ENCODE measurements at regions not wholly inside any gene's neighbourhood (a gene's known extent, or its start where the extent isn't known, plus 50 kb on each side); places are given as distances from the start of the nearest gene placed in this dataset.
A peak's percentile ranks its signal among the peaks of the same experiment; 100 is the strongest.
"Not testable (repeated sequence)": the region's sequence is repeated elsewhere in the genome, so short reads cannot be mapped to it uniquely, and the experiment has no call there.

GRCh38 chr7:156353352-156353751 is 287.2 kb upstream of the RNF32 start:
- no peaks in the 10 kb centered on the region for H3K36me3 ChIP-seq
- H3K4me1 ChIP-seq: no peaks in the 10 kb centered on the region
- no peaks in the 10 kb centered on the region for H3K9me3 ChIP-seq (replicated peaks)
- H3K27ac ChIP-seq: no peak overlapping the region
- no peak for DNase-seq
- H3K4me3 ChIP-seq: no peak overlapping the region
- H3K27me3 ChIP-seq: peaks cover 19% of the 10 kb centered on the region

DNA sequence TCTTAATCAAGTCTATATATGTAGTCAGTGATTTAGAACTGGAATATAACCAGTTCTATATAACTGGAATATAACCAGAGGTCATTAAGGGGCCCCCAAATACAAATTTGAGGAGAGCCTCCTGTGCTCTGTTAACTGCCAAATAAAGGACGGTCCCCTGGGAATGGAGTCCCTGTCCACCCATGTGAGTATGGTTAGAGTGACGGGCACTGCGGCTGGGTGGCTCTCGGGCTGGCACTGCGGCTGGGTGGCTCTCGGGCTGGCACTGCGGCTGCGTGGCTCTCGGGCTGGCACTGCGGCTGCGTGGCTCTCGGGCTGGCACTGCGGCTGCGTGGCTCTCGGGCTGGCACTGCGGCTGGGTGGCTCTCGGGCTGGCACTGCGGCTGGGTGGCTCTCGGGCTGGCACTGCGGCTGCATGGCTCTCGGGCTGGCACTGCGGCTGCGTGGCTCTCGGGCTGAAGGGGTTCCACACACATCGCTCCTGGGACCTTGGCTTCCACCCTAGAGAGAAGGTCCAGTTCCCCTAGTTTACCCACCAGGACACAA is 292.8 kb upstream of the RNF32 start:
- not testable (repeated sequence) for H3K4me1 ChIP-seq; H3K27ac ChIP-seq; H3K27me3 ChIP-seq; H3K36me3 ChIP-seq; H3K9me3 ChIP-seq (replicated peaks); H3K4me3 ChIP-seq; DNase-seq

DNA sequence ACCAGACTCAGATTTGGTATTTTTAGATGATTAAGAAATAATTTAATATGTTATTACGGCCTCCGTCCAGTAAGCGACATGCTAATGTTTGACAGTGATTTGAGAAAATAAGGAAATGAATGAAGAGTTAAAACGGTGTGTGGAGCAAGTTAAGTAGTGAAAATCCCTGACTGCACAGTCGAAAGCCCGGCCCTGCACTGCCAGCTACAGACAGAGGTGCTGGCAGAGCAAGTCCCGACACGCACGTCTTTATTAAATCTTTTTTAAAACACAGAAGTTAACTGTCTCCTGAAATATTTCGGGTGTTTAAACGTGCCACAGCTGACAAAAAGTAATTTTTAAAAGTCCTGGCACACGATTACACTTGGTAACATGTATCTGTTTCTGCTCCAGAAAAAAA is 293.4 kb upstream of the RNF32 start:
- DNase-seq: no peak
- Histone ChIP-seq H3K4me3 (no peak overlapping the region), H3K4me1 (no peaks in the 10 kb centered on the region), H3K27me3 (peaks cover 2% of the 10 kb centered on the region; the same call in 1 of the 2 replicates), H3K9me3 (replicated peaks) (no peaks in the 10 kb centered on the region), H3K36me3 (no peaks in the 10 kb centered on the region), H3K27ac (no peak overlapping the region)

- H3K4me1 ChIP-seq: no peaks in the 10 kb centered on the region
- no peaks in the 10 kb centered on the region for H3K9me3 ChIP-seq (replicated peaks)
- DNase-seq: no peak
- no peaks in the 10 kb centered on the region for H3K36me3 ChIP-seq
- H3K4me3 ChIP-seq: no peak overlapping the region
- peaks cover 18% of the 10 kb centered on the region for H3K27me3 ChIP-seq
- H3K27ac ChIP-seq: no peak overlapping the region
Observed at GRCh38 chr7:156344595-156344994, 296.0 kb upstream of the RNF32 start.

GRCh38 chr7:156334636-156335035 is 305.9 kb upstream of the RNF32 start:
- H3K4me3 ChIP-seq: no peak overlapping the region
- no peak for DNase-seq
- no peaks in the 10 kb centered on the region for H3K4me1 ChIP-seq
- no peaks in the 10 kb centered on the region for H3K9me3 ChIP-seq (replicated peaks)
- no peaks in the 10 kb centered on the region for H3K36me3 ChIP-seq
- peaks cover 6% of the 10 kb centered on the region for H3K27me3 ChIP-seq
- no peak overlapping the region for H3K27ac ChIP-seq

DNA sequence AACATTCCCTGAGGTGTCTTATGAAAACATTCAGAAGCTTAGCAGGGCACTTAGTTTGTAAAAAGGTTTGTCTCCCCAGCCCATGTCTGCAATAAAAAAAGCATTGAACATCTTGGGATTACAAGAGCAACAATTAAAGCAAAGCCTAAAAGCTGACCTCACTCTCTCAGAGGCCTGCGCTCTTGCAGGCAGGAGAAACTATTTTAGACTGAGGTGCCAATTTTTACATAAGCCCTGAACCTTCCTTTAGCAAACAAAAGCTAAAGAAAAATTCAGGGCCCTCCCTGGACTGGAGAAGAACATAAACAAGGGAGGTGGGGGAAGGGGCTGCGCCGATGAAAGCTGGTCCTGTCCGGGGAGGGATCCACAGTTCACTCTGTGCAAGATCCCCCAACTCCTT is 312.7 kb upstream of the RNF32 start:
- H3K4me1 ChIP-seq: no peaks in the 10 kb centered on the region

DNA sequence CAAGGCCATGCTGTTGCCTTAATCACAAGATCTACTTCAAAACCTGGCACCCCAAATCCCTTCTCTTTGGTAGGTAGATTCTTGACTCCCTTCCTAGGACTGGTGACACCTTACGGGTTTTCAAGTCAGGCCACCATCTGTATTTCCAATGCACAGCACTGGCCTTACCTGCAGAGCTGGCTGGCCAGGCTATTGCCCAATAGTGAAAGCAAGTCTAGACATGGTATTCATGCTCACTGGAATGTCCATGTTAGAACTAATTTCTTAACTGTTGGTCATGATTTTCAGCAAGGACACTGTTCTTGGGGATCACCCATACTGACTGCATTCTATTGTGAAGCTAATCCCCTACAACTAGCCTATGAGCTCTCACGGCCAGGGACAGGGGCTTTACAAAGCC is 313.1 kb upstream of the RNF32 start:
- H3K4me3 ChIP-seq: no peak overlapping the region
- H3K9me3 ChIP-seq (replicated peaks): no peaks in the 10 kb centered on the region
- DNase-seq: no peak
- no peaks in the 10 kb centered on the region for H3K4me1 ChIP-seq
- H3K27me3 ChIP-seq: peaks cover 8% of the 10 kb centered on the region
- no peak overlapping the region for H3K27ac ChIP-seq
- H3K36me3 ChIP-seq: no peaks in the 10 kb centered on the region

More for the DNA sequence above, 312.7 kb upstream of the RNF32 start:
- H3K27ac ChIP-seq: no peak overlapping the region
- DNase-seq: no peak
- peaks cover 8% of the 10 kb centered on the region for H3K27me3 ChIP-seq
- no peak overlapping the region for H3K4me3 ChIP-seq
- H3K9me3 ChIP-seq (replicated peaks): no peaks in the 10 kb centered on the region
- H3K36me3 ChIP-seq: no peaks in the 10 kb centered on the region

GRCh38 chr7:156324201-156324600 is 316.4 kb upstream of the RNF32 start:
- H3K4me3 ChIP-seq: no peak overlapping the region
- no peaks in the 10 kb centered on the region for H3K9me3 ChIP-seq (replicated peaks)
- peaks cover 8% of the 10 kb centered on the region for H3K27me3 ChIP-seq
- H3K4me1 ChIP-seq: no peaks in the 10 kb centered on the region
- no peak overlapping the region for H3K27ac ChIP-seq
- no peaks in the 10 kb centered on the region for H3K36me3 ChIP-seq
- no peak for DNase-seq

DNA sequence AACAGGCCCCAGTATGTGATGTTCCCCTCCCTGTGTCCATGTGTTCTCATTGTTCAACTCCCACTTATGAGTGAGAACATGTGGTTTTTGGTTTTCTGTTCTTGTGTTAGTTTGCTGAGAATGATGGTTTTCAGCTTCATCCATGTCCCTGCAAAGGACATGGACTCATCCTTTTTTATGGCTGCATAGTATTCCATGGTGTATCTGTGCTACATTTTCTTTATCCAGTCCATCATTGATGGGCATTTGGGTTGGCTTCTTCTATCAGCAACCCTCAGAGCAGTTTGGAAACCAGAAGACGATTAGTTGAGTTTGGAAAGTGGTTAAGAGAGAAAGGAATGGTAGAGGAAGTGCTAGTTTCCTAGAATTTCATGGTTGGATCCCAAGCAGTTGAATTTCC is 319.1 kb upstream of the RNF32 start:
- H3K36me3 ChIP-seq, H3K4me3 ChIP-seq: not testable (repeated sequence)

GRCh38 chr7:156318926-156319325 is 321.6 kb upstream of the RNF32 start:
- Histone ChIP-seq H3K4me1 (no peaks in the 10 kb centered on the region), H3K27ac (no peak overlapping the region), H3K4me3 (no peak overlapping the region), H3K27me3 (no peaks in the 10 kb centered on the region; the same call in 1 of the 2 replicates), H3K36me3 (no peaks in the 10 kb centered on the region), H3K9me3 (replicated peaks) (no peaks in the 10 kb centered on the region; the same call in 1 of the 2 replicates)
- no peak for DNase-seq

More for the DNA sequence above, 319.1 kb upstream of the RNF32 start:
- not testable (repeated sequence) for DNase-seq; H3K9me3 ChIP-seq (replicated peaks); H3K27me3 ChIP-seq; H3K4me1 ChIP-seq; H3K27ac ChIP-seq

- Histone ChIP-seq H3K27me3 (no peaks in the 10 kb centered on the region; the same call in 1 of the 2 replicates), H3K4me1 (no peaks in the 10 kb centered on the region), H3K27ac (no peak overlapping the region), H3K4me3 (no peak overlapping the region), H3K36me3 (no peaks in the 10 kb centered on the region), H3K9me3 (replicated peaks) (no peaks in the 10 kb centered on the region; the same call in 1 of the 2 replicates)
- no peak for DNase-seq
Observed at GRCh38 chr7:156318426-156318825, 322.1 kb upstream of the RNF32 start.

DNA sequence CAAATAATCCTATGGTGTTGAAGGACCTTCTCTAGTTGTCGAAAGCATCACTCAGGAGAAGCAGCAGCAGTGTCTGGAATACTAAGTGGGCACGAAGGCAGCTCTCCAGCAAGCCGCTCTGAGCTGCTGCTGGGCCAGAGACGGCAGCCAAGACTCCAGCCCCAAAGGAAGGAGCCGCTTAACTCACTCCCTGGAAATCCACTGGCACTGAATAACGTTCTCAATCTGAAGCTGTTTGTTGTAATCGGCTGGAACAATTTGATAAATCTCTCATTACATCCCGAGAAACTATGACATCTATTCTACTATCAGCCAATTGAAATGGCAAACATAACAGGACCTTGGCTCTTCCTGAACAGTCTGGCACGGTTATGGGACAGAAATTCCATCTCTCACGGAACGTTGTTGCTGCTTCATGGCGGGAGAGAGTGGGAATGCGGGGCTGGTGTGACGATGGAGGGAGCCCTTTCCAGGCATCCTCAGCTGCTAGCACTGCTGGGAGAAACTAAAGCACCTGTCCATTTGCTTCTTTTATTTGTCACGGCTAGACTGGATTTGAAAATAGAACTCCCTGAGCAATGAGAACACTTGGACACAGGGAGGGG is 331.5 kb upstream of the RNF32 start:
- peaks cover 51% of the 10 kb centered on the region for H3K27me3 ChIP-seq
- DNase-seq: no peak
- no peaks in the 10 kb centered on the region for H3K4me1 ChIP-seq
- no peaks in the 10 kb centered on the region for H3K36me3 ChIP-seq
- H3K4me3 ChIP-seq: no peak overlapping the region
- no peaks in the 10 kb centered on the region for H3K9me3 ChIP-seq (replicated peaks)
- no peak overlapping the region for H3K27ac ChIP-seq

- no peaks in the 10 kb centered on the region for H3K36me3 ChIP-seq
- no peak overlapping the region for H3K4me3 ChIP-seq
- no peak overlapping the region for H3K27ac ChIP-seq
- H3K4me1 ChIP-seq: no peaks in the 10 kb centered on the region
- no peaks in the 10 kb centered on the region for H3K9me3 ChIP-seq (replicated peaks)
- no peak for DNase-seq
- H3K27me3 ChIP-seq: peaks cover 54% of the 10 kb centered on the region
Observed at GRCh38 chr7:156307193-156307592, 333.4 kb upstream of the RNF32 start.

GRCh38 chr7:156305351-156305750 is 335.2 kb upstream of the RNF32 start:
- H3K4me1 ChIP-seq: no peaks in the 10 kb centered on the region
- no peak overlapping the region for H3K4me3 ChIP-seq
- H3K27ac ChIP-seq: no peak overlapping the region
- peak in 1 of 2 experiments; percentile 13 for DNase-seq
- H3K27me3 ChIP-seq: peaks cover 51% of the 10 kb centered on the region
- H3K36me3 ChIP-seq: no peaks in the 10 kb centered on the region
- no peaks in the 10 kb centered on the region for H3K9me3 ChIP-seq (replicated peaks)

GRCh38 chr7:156282816-156283215 is 357.8 kb upstream of the RNF32 start:
- Histone ChIP-seq H3K27ac (no peak overlapping the region), H3K9me3 (replicated peaks) (no peaks in the 10 kb centered on the region), H3K36me3 (no peaks in the 10 kb centered on the region), H3K4me1 (no peaks in the 10 kb centered on the region), H3K27me3 (no peaks in the 10 kb centered on the region; the same call in 1 of the 2 replicates), H3K4me3 (no peak overlapping the region)
- no peak for DNase-seq

GRCh38 chr7:156279635-156280034 is 360.9 kb upstream of the RNF32 start:
- Histone ChIP-seq H3K9me3 (replicated peaks) (no peaks in the 10 kb centered on the region), H3K27me3 (peaks cover 2% of the 10 kb centered on the region), H3K27ac (no peak overlapping the region), H3K4me3 (no peak overlapping the region), H3K36me3 (no peaks in the 10 kb centered on the region), H3K4me1 (no peaks in the 10 kb centered on the region)
- no peak for DNase-seq

All from SJCRH30 (cell line).